Epidermal melanocyte (primary cell): ENCODE measurements at regions not wholly inside any gene's neighbourhood (a gene's known extent, or its start where the extent isn't known, plus 50 kb on each side); places are given as distances from the start of the nearest gene placed in this dataset.

ENCODE experiments used
- DNase-seq: peaks from one replicate; pipeline ENCODE4 v3.0.0; 2011; ENCODE audit warnings: low spot score; ENCODE audit not compliant: insufficient read length

GRCh38 chr15:91553196-91553854, 300.2 kb upstream of the SLCO3A1 start:
- no peak for DNase-seq

GRCh38 chr15:91555312-91555711, 298.2 kb upstream of the SLCO3A1 start:
- DNase-seq, result no peak

- no peak for DNase-seq
Observed at GRCh38 chr15:91556926-91557325, 296.6 kb upstream of the SLCO3A1 start.

- DNase-seq, result no peak
Observed at GRCh38 chr15:91559066-91559465, 294.4 kb upstream of the SLCO3A1 start.

GRCh38 chr15:91561371-91562100, 292.0 kb upstream of the SLCO3A1 start:
- DNase-seq, result no peak

GRCh38 chr15:91562698-91563097, 290.8 kb upstream of the SLCO3A1 start:
- no peak for DNase-seq

GRCh38 chr15:91564631-91565030, 288.9 kb upstream of the SLCO3A1 start:
- DNase-seq, result no peak

- no peak for DNase-seq
Observed at GRCh38 chr15:91566141-91566540, 287.4 kb upstream of the SLCO3A1 start.

GRCh38 chr15:91568036-91568435, 285.5 kb upstream of the SLCO3A1 start:
- DNase-seq, result no peak

- DNase-seq, result no peak
Observed at GRCh38 chr15:91572110-91572509, 281.4 kb upstream of the SLCO3A1 start.

- DNase-seq, result no peak
Observed at GRCh38 chr15:91576096-91576495, 277.4 kb upstream of the SLCO3A1 start.

GRCh38 chr15:91578511-91578910, 275.0 kb upstream of the SLCO3A1 start:
- no peak for DNase-seq

- no peak for DNase-seq
Observed at GRCh38 chr15:91584895-91585294, 268.6 kb upstream of the SLCO3A1 start.

GRCh38 chr15:91586560-91586959, 266.9 kb upstream of the SLCO3A1 start:
- DNase-seq, result no peak

GRCh38 chr15:91589360-91589759, 264.1 kb upstream of the SLCO3A1 start:
- DNase-seq, result no peak

- DNase-seq, result no peak
Observed at GRCh38 chr15:91592567-91592966, 260.9 kb upstream of the SLCO3A1 start.

GRCh38 chr15:91593067-91593466, 260.4 kb upstream of the SLCO3A1 start:
- DNase-seq, result no peak

- DNase-seq, result no peak
Observed at GRCh38 chr15:91593653-91594052, 259.9 kb upstream of the SLCO3A1 start.

- DNase-seq, result no peak
Observed at GRCh38 chr15:91599261-91599660, 254.2 kb upstream of the SLCO3A1 start.

- DNase-seq, result no peak
Observed at GRCh38 chr15:91603384-91604080, 250.0 kb upstream of the SLCO3A1 start.

- no peak for DNase-seq
Observed at GRCh38 chr15:91604122-91604521, 249.4 kb upstream of the SLCO3A1 start.

GRCh38 chr15:91605576-91605975, 247.9 kb upstream of the SLCO3A1 start:
- DNase-seq, result no peak
